AG09319 (cell line): ENCODE measurements at regions not wholly inside any gene's neighbourhood (a gene's known extent, or its start where the extent isn't known, plus 50 kb on each side); places are given as distances from the start of the nearest gene placed in this dataset.
A peak's percentile ranks its signal among the peaks of the same experiment; 100 is the strongest.
"Not testable (repeated sequence)": the region's sequence is repeated elsewhere in the genome, so short reads cannot be mapped to it uniquely, and the experiment has no call there.

ENCODE experiments used
- DNase-seq: peaks from one replicate; pipeline ENCODE4 v3.0.0-alpha.2; 2010; ENCODE audit warnings: low read depth; ENCODE audit errors: extremely low read depth
- TF ChIP-seq, protein P1 (sequence below): IDR thresholded peaks from 2 replicates; pipeline ENCODE4 v1.5.1; 2011; ENCODE audit warnings: low read depth, mild to moderate bottlenecking, inconsistent platforms, low read length, moderate library complexity

DNA sequence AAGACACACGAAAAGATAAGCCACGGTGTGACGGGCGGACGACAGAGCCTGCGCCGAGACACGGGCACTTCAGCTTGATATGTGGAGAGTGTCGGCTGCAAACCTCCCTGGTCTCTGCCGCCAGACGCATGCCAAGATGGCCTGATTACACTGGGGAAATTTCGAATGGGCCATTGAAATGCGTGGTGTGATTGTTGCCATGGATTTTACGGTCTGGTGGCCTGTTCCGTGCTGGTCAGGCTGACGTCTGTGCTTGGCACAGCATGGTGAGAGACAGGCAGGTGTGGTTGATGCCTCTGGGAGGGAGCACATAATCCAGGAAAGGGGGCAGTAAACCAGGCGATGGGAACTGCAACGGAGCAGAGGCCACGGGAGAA is 105.6 kb upstream of the TMPRSS2 start:
- no peak for DNase-seq
- TF ChIP-seq, protein P1, sequence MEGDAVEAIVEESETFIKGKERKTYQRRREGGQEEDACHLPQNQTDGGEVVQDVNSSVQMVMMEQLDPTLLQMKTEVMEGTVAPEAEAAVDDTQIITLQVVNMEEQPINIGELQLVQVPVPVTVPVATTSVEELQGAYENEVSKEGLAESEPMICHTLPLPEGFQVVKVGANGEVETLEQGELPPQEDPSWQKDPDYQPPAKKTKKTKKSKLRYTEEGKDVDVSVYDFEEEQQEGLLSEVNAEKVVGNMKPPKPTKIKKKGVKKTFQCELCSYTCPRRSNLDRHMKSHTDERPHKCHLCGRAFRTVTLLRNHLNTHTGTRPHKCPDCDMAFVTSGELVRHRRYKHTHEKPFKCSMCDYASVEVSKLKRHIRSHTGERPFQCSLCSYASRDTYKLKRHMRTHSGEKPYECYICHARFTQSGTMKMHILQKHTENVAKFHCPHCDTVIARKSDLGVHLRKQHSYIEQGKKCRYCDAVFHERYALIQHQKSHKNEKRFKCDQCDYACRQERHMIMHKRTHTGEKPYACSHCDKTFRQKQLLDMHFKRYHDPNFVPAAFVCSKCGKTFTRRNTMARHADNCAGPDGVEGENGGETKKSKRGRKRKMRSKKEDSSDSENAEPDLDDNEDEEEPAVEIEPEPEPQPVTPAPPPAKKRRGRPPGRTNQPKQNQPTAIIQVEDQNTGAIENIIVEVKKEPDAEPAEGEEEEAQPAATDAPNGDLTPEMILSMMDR = no peak

DNA sequence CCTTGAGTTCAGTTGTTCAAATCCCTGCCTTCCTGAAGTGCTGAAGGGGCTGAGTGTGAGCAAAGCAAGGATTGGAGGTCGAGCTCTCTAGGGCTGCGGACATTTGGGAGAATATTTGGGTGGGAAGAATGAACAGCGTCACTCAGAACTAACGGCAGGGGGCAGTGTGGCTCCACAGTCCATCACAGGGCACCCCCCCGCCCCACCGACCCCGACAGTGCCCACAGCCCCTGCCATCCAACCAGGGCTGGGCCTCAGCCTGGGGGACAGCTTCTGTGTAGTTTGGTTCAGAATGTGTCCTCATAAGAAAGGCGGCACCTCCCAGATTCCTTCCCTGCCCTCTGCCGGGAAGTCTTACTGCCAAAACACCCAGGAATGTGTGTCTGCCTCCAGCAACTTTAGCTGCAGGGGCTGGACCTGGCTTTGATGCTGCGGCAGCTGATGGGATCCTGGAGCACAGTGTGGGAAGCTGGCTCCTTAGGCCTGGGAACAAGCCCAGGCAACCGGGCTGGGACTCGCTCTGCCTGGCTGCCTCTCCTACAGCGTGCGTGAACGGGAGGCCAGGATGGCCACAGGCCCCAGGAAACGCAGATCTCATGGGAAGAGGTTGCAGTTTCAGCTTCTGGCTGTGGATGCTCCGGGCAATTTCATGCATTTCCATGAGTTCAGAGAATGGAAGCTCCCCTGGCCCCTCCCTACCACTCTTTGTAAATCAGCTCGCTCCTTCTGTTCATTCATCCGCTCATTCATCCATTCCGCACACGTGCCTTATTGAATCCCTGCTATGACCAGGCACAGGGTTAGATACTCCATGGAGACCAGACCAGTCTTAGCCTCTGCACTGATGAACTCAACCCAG is 104.9 kb upstream of the TMPRSS2 start:
- peak; percentile 97 for DNase-seq
- TF ChIP-seq, protein P1 = peak; percentile 73

- TF ChIP-seq, protein P1 = no peak
- DNase-seq = no peak
Measured at GRCh38 chr21:41611966-41612606, 104.1 kb upstream of the TMPRSS2 start.

DNA sequence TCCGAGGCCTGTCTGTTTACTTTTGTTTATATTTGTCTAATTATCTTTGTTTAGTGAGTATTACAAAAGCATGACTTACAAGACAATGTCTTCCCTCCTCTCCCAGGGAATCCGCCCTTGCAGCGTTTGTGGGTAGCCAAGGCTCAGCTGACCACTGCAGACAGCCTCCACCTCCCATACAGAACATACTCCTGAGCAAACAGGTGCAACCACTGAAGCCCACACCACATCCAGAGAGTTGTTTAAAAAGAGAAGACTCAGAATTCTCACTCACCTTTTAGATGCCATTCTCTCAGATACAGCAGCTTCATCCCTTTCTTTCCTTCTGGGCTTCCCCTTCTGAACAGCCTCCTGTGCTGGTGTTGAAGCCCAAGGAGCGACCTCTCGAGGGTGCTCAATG is 103.5 kb upstream of the TMPRSS2 start:
- no peak for DNase-seq
- TF ChIP-seq, protein P1 = no peak

- DNase-seq = not testable (repeated sequence)
Measured at GRCh38 chr21:41610840-41611115, 102.8 kb upstream of the TMPRSS2 start.

GRCh38 chr21:41610042-41610839 is 102.3 kb upstream of the TMPRSS2 start:
- TF ChIP-seq, protein P1 = peak; percentile 69

DNA sequence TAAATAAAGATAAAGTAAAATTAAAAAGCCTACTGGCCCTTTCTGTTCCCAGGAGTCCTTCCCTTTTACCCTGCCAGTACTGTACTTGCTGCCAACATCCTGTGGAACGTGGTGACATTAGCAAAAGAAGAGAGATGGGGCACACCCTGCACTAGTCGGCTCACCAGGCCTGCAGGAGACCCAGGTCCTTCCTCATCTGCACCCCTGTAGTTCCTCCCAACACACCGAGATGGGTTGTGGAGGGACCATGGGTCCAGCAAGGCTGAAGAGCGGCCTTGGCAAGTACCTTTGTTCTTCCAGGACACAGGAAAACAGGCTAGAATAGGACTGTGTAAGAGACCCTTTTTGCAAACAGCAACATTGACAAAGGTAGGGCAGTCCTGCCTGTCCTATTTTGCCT is 98.7 kb upstream of the TMPRSS2 start:
- TF ChIP-seq, protein P1 = no peak
- DNase-seq = no peak

More at GRCh38 chr21:41610042-41610839, 102.3 kb upstream of the TMPRSS2 start:
- no peak for DNase-seq
